Fibroblast of lung (primary cell): ENCODE measurements at regions not wholly inside any gene's neighbourhood (a gene's known extent, or its start where the extent isn't known, plus 50 kb on each side); places are given as distances from the start of the nearest gene placed in this dataset.

Experiments used
- DNase-seq, 2 donors: peaks; one replicate each; pipeline versions ENCODE4 v3.0.0 to v3.0.0-alpha.2; 2010; ENCODE audit warnings: low read depth in 2 of 2
- H2AFZ ChIP-seq: 2 replicates; pipeline ENCODE4 v1.5.1; 2012; ENCODE audit warnings: low read length, control low read depth, inconsistent platforms
- H3K27ac ChIP-seq: 2 replicates; pipeline ENCODE4 v1.5.1; 2011; ENCODE audit warnings: low read length, control low read depth; ENCODE audit not compliant: insufficient read depth
- H3K27me3 ChIP-seq: 2 replicates; pipeline ENCODE4 v1.5.1; 2011; ENCODE audit warnings: mild to moderate bottlenecking, low read length; ENCODE audit not compliant: control insufficient read depth, insufficient read depth
- H3K36me3 ChIP-seq: 2 replicates; pipeline ENCODE4 v1.5.1; 2011; ENCODE audit warnings: low read length; ENCODE audit not compliant: control insufficient read depth, insufficient read depth
- H3K4me1 ChIP-seq: 2 replicates; pipeline ENCODE4 v1.5.1; 2011; ENCODE audit warnings: low read length; ENCODE audit not compliant: control insufficient read depth, insufficient read depth; ENCODE audit errors: extremely low read depth
- H3K4me2 ChIP-seq: 2 replicates; pipeline ENCODE4 v1.5.1; 2011; ENCODE audit warnings: low read length, control low read depth; ENCODE audit not compliant: insufficient read depth; ENCODE audit errors: extremely low read depth
- H3K4me3 ChIP-seq, 4 experiments: fragments of 200-600 bp in 1 of 4; sonication (generic) in 1 of 4; replicated peaks in 1 of 4; 2 replicates each; pipeline ENCODE4 v1.5.1; 2011 to 2016; ENCODE audit warnings: low read length in 4 of 4, low read depth in 3 of 4, mild to moderate bottlenecking in 3 of 4, control low read depth in 2 of 4, inconsistent platforms in 1 of 4, mixed read lengths in 1 of 4; ENCODE audit not compliant: insufficient read depth in 1 of 4; ENCODE audit errors: control extremely low read depth in 1 of 4
- H3K79me2 ChIP-seq: 2 replicates; pipeline ENCODE4 v1.5.1; 2012; ENCODE audit warnings: mild to moderate bottlenecking, low read length, inconsistent platforms; ENCODE audit not compliant: control insufficient read depth, insufficient read depth
- H3K9ac ChIP-seq: 2 replicates; pipeline ENCODE4 v1.5.1; 2011; ENCODE audit warnings: mild to moderate bottlenecking, low read length, control low read depth; ENCODE audit not compliant: insufficient read depth
- H3K9me3 ChIP-seq: 2 replicates; pipeline ENCODE4 v1.5.1; 2012; ENCODE audit warnings: low read depth, low read length; ENCODE audit not compliant: control insufficient read depth, insufficient read depth
- H4K20me1 ChIP-seq: 2 replicates; pipeline ENCODE4 v1.5.1; 2011; ENCODE audit warnings: low read length; ENCODE audit not compliant: control insufficient read depth, insufficient read depth; ENCODE audit errors: extremely low read depth
- CTCF ChIP-seq, 2 donors: IDR thresholded peaks in 1 of 2; conservative IDR thresholded peaks in 1 of 2; 1 replicate in 1 of 2; 2 replicates in 1 of 2; pipeline ENCODE4 v1.5.1; 2011 to 2012; ENCODE audit warnings: low read length in 2 of 2, control low read depth in 1 of 2, inconsistent platforms in 1 of 2, low read depth in 1 of 2, mild to moderate bottlenecking in 1 of 2
- EZH2 ChIP-seq: IDR thresholded peaks from 2 replicates; pipeline ENCODE4 v1.5.1; 2012; ENCODE audit warnings: low read length, control low read depth, mild to moderate bottlenecking; ENCODE audit errors: missing control alignments

- TF ChIP-seq CTCF (conservative IDR thresholded peaks at IDR 0.05 in 1 of 2, IDR thresholded peaks at IDR 0.05 in 1 of 2; ENCODE audit: low read depth in 1 of 2, low read length in 2 of 2) (no peak), EZH2 (no peak)
- Histone ChIP-seq H4K20me1 (no peaks in the 10 kb centered on the region), H3K9ac (no peak overlapping the region), H3K36me3 (no peaks in the 10 kb centered on the region), H3K9me3 (no peaks in the 10 kb centered on the region), H3K79me2 (no peaks in the 10 kb centered on the region), H3K27ac (no peak overlapping the region), H3K4me2 (no peak overlapping the region), H3K4me1 (no peaks in the 10 kb centered on the region), H3K27me3 (no peaks in the 10 kb centered on the region), H2AFZ (no peak overlapping the region), H3K4me3 (no peak overlapping the region)
- no peak for DNase-seq
Measured at GRCh38 chr21:15257646-15258045, 192.8 kb upstream of the NRIP1 start.

DNA sequence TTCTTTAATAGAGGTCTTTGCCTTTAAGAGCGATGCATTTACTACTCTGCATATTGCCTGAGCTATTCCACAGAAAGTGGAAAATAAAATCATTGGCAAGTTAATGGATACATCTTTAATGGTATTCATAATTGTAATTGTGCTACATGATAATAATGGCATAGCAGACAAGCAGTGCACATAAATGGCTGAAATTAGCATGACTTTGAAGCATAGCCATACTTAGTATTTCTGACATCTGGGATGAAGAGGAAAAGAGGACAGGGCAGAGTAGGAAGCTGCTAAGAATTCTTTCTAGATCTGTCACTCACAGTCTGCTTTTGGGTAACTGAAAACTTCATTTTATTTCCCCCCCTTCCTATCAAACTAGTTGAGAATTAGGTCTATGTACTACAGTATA lies 195.0 kb upstream of the NRIP1 start:
- H3K9ac ChIP-seq: no peak overlapping the region
- no peaks in the 10 kb centered on the region for H3K79me2 ChIP-seq
- no peak for DNase-seq
- H3K4me1 ChIP-seq: no peaks in the 10 kb centered on the region
- no peak overlapping the region for H3K4me2 ChIP-seq
- TF ChIP-seq CTCF (conservative IDR thresholded peaks at IDR 0.05 in 1 of 2, IDR thresholded peaks at IDR 0.05 in 1 of 2; ENCODE audit: low read depth in 1 of 2, low read length in 2 of 2) (no peak), EZH2 (no peak)
- no peak overlapping the region for H2AFZ ChIP-seq
- no peaks in the 10 kb centered on the region for H4K20me1 ChIP-seq
- no peak overlapping the region for H3K4me3 ChIP-seq
- H3K36me3 ChIP-seq: no peaks in the 10 kb centered on the region
- no peaks in the 10 kb centered on the region for H3K27me3 ChIP-seq
- H3K9me3 ChIP-seq: no peaks in the 10 kb centered on the region
- no peak overlapping the region for H3K27ac ChIP-seq

- Histone ChIP-seq H3K36me3 (no peaks in the 10 kb centered on the region), H4K20me1 (no peaks in the 10 kb centered on the region), H2AFZ (no peak overlapping the region), H3K4me3 (no peak overlapping the region), H3K9ac (no peak overlapping the region), H3K79me2 (no peaks in the 10 kb centered on the region), H3K9me3 (no peaks in the 10 kb centered on the region), H3K4me2 (no peak overlapping the region), H3K27me3 (no peaks in the 10 kb centered on the region), H3K27ac (no peak overlapping the region), H3K4me1 (no peaks in the 10 kb centered on the region)
- no peak for DNase-seq
- no peak for TF ChIP-seq EZH2
- TF ChIP-seq CTCF (conservative IDR thresholded peaks at IDR 0.05 in 1 of 2, IDR thresholded peaks at IDR 0.05 in 1 of 2; ENCODE audit: low read depth in 1 of 2, low read length in 2 of 2): no peak
Measured at GRCh38 chr21:15260604-15261003, 195.8 kb upstream of the NRIP1 start.
